ENCODE measurements at regions not wholly inside any gene's neighbourhood (a gene's known extent, or its start where the extent isn't known, plus 50 kb on each side); places are given as distances from the start of the nearest gene placed in this dataset.

DNA sequence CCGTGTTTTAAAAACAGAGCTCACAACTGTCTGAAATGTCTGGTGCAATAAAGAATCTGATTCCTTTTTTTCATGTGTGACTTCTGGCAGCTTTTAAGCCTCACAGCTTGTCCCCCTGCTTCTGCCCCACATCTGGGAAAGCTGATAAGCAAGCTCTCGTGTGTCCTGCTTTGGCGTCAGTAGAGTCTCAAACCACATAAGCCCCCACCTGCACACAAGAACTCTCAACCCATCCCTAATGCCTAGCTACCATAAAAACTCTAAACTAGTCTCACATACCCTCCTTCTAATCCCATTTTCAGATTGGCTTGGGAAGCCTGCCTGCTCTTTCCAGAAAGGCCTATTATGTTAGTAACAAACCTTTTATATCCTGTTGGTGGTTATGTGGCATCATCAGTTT is 94.6 kb upstream of the DAB1 start (continued):
- TF ChIP-seq RBM17 (IDR thresholded peaks at IDR 0.05; ENCODE audit: borderline replicate concordance, low read depth, low read length) (no peak), CREBBP (IDR thresholded peaks at IDR 0.05; ENCODE audit: low read depth, low read length) (no peak)

DNA sequence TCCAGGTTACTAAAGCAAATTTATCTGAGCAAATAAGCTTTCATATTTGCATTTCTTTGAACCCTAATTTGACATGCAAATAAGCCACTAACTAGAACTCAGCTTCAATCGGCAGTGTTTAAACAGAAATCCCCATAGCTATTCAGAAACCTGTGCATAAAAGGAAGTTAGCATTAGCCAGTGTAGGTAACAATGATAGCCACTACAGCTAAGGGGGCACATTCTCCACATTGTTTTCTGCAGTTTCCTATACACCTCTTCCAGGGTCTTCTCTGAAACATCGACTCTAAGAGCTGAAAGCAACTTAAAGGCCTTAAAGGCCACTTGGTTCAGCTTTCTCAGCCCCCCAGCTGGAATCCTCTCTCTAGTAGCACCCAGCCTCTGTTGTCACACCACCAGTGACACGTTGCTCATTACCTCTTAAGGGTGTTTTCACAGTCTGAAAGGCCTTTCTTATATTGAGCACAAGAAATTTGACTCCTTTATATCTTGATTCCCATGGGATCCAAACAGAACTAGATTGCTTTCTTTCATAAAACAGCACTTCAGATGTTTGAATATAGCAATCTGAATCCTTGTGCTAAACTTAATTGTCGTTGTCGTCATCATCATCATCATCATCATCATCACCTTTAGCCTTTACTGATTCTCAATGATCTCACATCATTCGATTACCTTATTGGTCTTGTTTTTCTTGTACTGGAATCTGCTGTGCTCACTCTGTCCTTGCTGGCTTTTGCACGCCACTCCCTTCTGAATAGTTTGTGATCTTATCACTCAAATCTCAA is 93.9 kb upstream of the DAB1 start:
- Histone ChIP-seq H3K4me1 (replicated peaks in 1 of 2; ENCODE audit: control insufficient read depth in 2 of 2, insufficient read depth in 2 of 2, low read length in 2 of 2) (no peaks in the 10 kb centered on the region), H4K20me1 (replicated peaks; ENCODE audit: control insufficient read depth, insufficient read depth, low read length) (no peaks in the 10 kb centered on the region), H3K9ac (ENCODE audit: insufficient read depth in 1 of 2, low read depth in 2 of 2, low read length in 2 of 2) (no peak overlapping the region), H3K4me3 (no peak overlapping the region), H3K36me3 (ENCODE audit: control insufficient read depth, insufficient read depth, low read length) (no peaks in the 10 kb centered on the region), H3K4me2 (ENCODE audit: insufficient read depth, low read length) (no peak overlapping the region), H3K9me1 (ENCODE audit: control insufficient read depth, insufficient read depth, low read length) (no peaks in the 10 kb centered on the region), H2AFZ (ENCODE audit: low read depth, low read length) (no peak overlapping the region), H3K27ac (ENCODE audit: extremely low read depth, low read depth, low read length) (no peak overlapping the region), H3K27me3 (ENCODE audit: control insufficient read depth in 2 of 2, insufficient read depth in 2 of 2, low read length in 2 of 2) (no peaks in the 10 kb centered on the region), H3K79me2 (ENCODE audit: control insufficient read depth, insufficient read depth, low read length) (no peaks in the 10 kb centered on the region), H3K9me3 (replicated peaks; ENCODE audit: control insufficient read depth, insufficient read depth, low read depth, low read length) (no peaks in the 10 kb centered on the region)
- intact Hi-C loops (cut with micrococcal nuclease) = no loop called here
- ATAC-seq (no peak), FAIRE-seq (no peak), DNase-seq (ENCODE audit: extremely low read depth in 1 of 4, low spot score in 3 of 4) (no peak)
- ChIA-PET CTCF (ENCODE audit: low intra/inter-chr PET ratio) (no interaction called here), POLR2A (no interaction called here)
- TF ChIP-seq, protein P1, sequence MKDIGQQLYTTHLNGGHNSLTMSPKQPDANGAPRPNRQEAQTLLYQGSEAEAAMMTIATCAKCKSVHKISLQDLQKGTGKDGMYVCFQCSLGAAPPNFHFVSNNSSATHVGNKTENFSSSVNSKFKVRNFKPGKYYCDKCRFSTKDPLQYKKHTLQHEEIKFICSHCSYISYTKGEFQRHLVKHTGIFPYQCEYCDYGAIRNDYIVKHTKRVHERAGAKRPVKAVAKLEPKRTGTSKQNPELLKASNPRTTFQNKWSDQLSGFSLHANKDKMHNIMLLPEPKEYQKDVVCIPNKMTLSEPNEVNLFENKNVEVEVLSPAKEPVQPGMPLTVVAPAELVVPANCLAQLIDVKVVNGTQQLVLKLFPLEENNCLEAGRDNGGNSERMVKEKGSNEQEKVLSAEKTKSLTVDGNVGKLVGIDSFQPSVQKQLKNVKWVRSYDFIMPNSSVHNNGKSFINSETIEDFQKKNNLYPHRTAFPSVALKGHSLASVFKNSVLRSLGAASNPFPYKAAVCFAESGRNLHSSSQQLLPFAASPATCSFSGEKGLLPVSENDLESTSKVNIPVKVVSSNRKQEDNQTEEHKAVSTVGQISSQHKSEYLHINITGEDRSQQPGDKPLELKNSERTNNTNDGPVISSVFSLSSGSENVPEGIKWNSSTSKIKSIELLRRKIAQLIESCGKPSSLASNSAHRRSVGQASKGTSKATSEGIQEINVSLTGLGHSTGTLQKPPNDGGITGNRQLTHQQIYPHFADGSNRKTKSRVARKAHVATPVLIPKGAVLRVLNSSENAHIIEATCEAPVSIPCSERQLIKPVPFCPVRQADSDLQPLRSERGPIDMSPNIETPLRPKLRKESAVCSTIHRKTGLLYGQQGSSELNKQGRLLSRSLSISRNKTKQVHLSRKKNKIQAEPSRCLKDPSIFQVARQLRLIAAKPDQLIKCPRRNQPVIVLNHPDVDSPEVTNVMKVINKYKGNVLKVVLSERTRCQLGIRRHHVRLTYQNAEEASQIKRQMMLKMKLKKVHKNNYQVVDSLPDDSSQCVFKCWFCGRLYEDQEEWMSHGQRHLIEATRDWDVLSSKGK (CRISPR knock-in tag; IDR thresholded peaks at IDR 0.05) = no peak
- TF ChIP-seq TRIM28 (IDR thresholded peaks at IDR 0.05) = no peak
- no peak for TF ChIP-seq HDAC1 (IDR thresholded peaks at IDR 0.05)
- no peak for TF ChIP-seq OTX1 (CRISPR knock-in tag; IDR thresholded peaks at IDR 0.05)
- no peak for TF ChIP-seq PTRF (tag; IDR thresholded peaks at IDR 0.05)
- TF ChIP-seq GABPA (tag; conservative IDR thresholded peaks at IDR 0.05; ENCODE audit: low read depth) = no peak
- no peak for TF ChIP-seq ZKSCAN1 (IDR thresholded peaks at IDR 0.05; ENCODE audit: low read depth, low read length)
- TF ChIP-seq CTBP1 (IDR thresholded peaks at IDR 0.05; ENCODE audit: borderline replicate concordance) = no peak
- no peak for TF ChIP-seq ZNF561 (CRISPR knock-in tag; conservative IDR thresholded peaks at IDR 0.05)
- in situ Hi-C loops (cut with MboI) = no loop called here
- 0% methylated on average over 7 of the region's 7 CpGs for WGBS (ENCODE audit: insufficient coverage, low coverage, missing lambda C conversion rate)
- no TSS peak for BruUV-seq (replicated peaks)

Data from K562 (cell line).